OCI-LY1 (cell line): ENCODE measurements at regions not wholly inside any gene's neighbourhood (a gene's known extent, or its start where the extent isn't known, plus 50 kb on each side); places are given as distances from the start of the nearest gene placed in this dataset.

ENCODE experiments used
- H2AFZ ChIP-seq: fragments of 200-600 bp; sonication (generic), shearing (Covaris generic); 2 replicates; pipeline ENCODE4 v1.6.0; 2014; ENCODE audit warnings: antibody characterized with exemption, mild to moderate bottlenecking, low read length
- H3F3A ChIP-seq: fragments of 200-600 bp; sonication (generic), shearing (Covaris generic); 2 replicates; pipeline ENCODE4 v1.6.0; 2014; ENCODE audit warnings: mild to moderate bottlenecking, antibody characterized with exemption, low read length, moderate library complexity; ENCODE audit not compliant: insufficient read depth
- H3K27ac ChIP-seq: fragments of 200-600 bp; sonication (generic); 2 replicates; pipeline ENCODE4 v1.5.1; 2014; ENCODE audit warnings: low read length, mixed run types, mild to moderate bottlenecking, low read depth; ENCODE audit not compliant: poor library complexity, severe bottlenecking
- H3K27me3 ChIP-seq: fragments of 200-600 bp; sonication (generic); 2 replicates; pipeline ENCODE4 v1.6.0; 2014; ENCODE audit warnings: antibody characterized with exemption, mild to moderate bottlenecking, low read length, moderate library complexity; ENCODE audit not compliant: insufficient read depth
- H3K36me3 ChIP-seq: fragments of 200-600 bp; sonication (generic); 2 replicates; pipeline ENCODE4 v1.6.1; 2014; ENCODE audit warnings: mild to moderate bottlenecking, antibody characterized with exemption, low read length, moderate library complexity, mixed read lengths; ENCODE audit not compliant: insufficient read depth
- H3K4me1 ChIP-seq: fragments of 200-600 bp; sonication (generic); 2 replicates; pipeline ENCODE4 v1.5.1; 2014; ENCODE audit warnings: mild to moderate bottlenecking, low read length, moderate library complexity; ENCODE audit not compliant: insufficient read depth, severe bottlenecking
- H3K4me2 ChIP-seq: fragments of 200-600 bp; sonication (generic), shearing (Covaris generic); 2 replicates; pipeline ENCODE4 v1.6.1; 2014; ENCODE audit warnings: low read length
- H3K4me3 ChIP-seq: fragments of 200-600 bp; sonication (generic); 2 replicates; pipeline ENCODE4 v1.5.1; 2014; ENCODE audit warnings: low read length, low read depth, mild to moderate bottlenecking, mixed read lengths; ENCODE audit not compliant: poor library complexity, severe bottlenecking
- H3K79me2 ChIP-seq: fragments of 200-600 bp; shearing (Covaris generic); 2 replicates; pipeline ENCODE4 v1.6.1; 2016; ENCODE audit warnings: mixed run types, low read length, mixed read lengths; ENCODE audit not compliant: insufficient read depth
- H3K9ac ChIP-seq: fragments of 200-600 bp; sonication (generic), shearing (Covaris generic); 2 replicates; pipeline ENCODE4 v1.6.1; 2014; ENCODE audit warnings: mild to moderate bottlenecking, low read length, mixed read lengths
- H3K9me2 ChIP-seq: fragments of 200-600 bp; sonication (generic), shearing (Covaris generic); 2 replicates; pipeline ENCODE4 v1.6.1; 2014; ENCODE audit warnings: low read depth, mild to moderate bottlenecking, low read length, mixed read lengths
- H3K9me3 ChIP-seq: fragments of 200-600 bp; shearing (Covaris generic); 2 replicates; pipeline ENCODE4 v1.6.1; 2014; ENCODE audit warnings: low read length, mixed read lengths
- H4K20me1 ChIP-seq: fragments of 200-600 bp; sonication (generic), shearing (Covaris generic); 2 replicates; pipeline ENCODE4 v1.6.0; 2016; ENCODE audit warnings: mild to moderate bottlenecking, low read length; ENCODE audit not compliant: insufficient read depth
- CTCF ChIP-seq: fragments of 200-600 bp; sonication (generic), shearing (Covaris generic); IDR thresholded peaks from 2 replicates; pipeline ENCODE4 v1.5.1; 2017; ENCODE audit warnings: mild to moderate bottlenecking, antibody characterized with exemption, low read length, moderate library complexity, mixed read lengths
- EZH2 ChIP-seq: fragments of 200-600 bp; sonication (generic), shearing (Covaris generic); IDR thresholded peaks from 2 replicates; pipeline ENCODE4 v1.8.0; 2017; ENCODE audit warnings: borderline replicate concordance, mixed run types, mild to moderate bottlenecking, antibody characterized with exemption, low read length, moderate library complexity, mixed read lengths

GRCh38 chr11:119533921-119534736, 111.2 kb upstream of the THY1 start:
- H3K4me1 ChIP-seq, result no peaks in the 10 kb centered on the region
- no peak overlapping the region for H3K4me3 ChIP-seq
- no peak overlapping the region for H3K4me2 ChIP-seq
- H3K9me2 ChIP-seq, result no peaks in the 10 kb centered on the region
- no peak for TF ChIP-seq EZH2
- TF ChIP-seq CTCF, result peak; percentile 84
- no peaks in the 10 kb centered on the region for H3K79me2 ChIP-seq
- no peaks in the 10 kb centered on the region for H3F3A ChIP-seq
- H4K20me1 ChIP-seq, result no peaks in the 10 kb centered on the region
- no peak overlapping the region for H3K9ac ChIP-seq
- no peak overlapping the region for H2AFZ ChIP-seq
- no peaks in the 10 kb centered on the region for H3K9me3 ChIP-seq
- no peaks in the 10 kb centered on the region for H3K27me3 ChIP-seq
- no peak overlapping the region for H3K27ac ChIP-seq
- H3K36me3 ChIP-seq, result no peaks in the 10 kb centered on the region

- H3K9me2 ChIP-seq, result no peaks in the 10 kb centered on the region
- no peak overlapping the region for H2AFZ ChIP-seq
- no peaks in the 10 kb centered on the region for H3K4me1 ChIP-seq
- H3F3A ChIP-seq, result no peaks in the 10 kb centered on the region
- H3K9me3 ChIP-seq, result no peaks in the 10 kb centered on the region
- no peaks in the 10 kb centered on the region for H3K36me3 ChIP-seq
- no peak overlapping the region for H3K9ac ChIP-seq
- no peak overlapping the region for H3K4me3 ChIP-seq
- H3K4me2 ChIP-seq, result no peak overlapping the region
- no peaks in the 10 kb centered on the region for H3K27me3 ChIP-seq
- no peak overlapping the region for H3K27ac ChIP-seq
- no peaks in the 10 kb centered on the region for H4K20me1 ChIP-seq
- no peaks in the 10 kb centered on the region for H3K79me2 ChIP-seq
- TF ChIP-seq CTCF (no peak), EZH2 (no peak)
Measured at GRCh38 chr11:119533462-119533861, 110.5 kb upstream of the THY1 start.

- H3K4me1 ChIP-seq, result no peaks in the 10 kb centered on the region
- H3K27me3 ChIP-seq, result no peaks in the 10 kb centered on the region
- H3K9me3 ChIP-seq, result no peaks in the 10 kb centered on the region
- H3K36me3 ChIP-seq, result no peaks in the 10 kb centered on the region
- no peak overlapping the region for H2AFZ ChIP-seq
- H3K4me3 ChIP-seq, result no peak overlapping the region
- no peaks in the 10 kb centered on the region for H3F3A ChIP-seq
- H3K79me2 ChIP-seq, result no peaks in the 10 kb centered on the region
- H3K27ac ChIP-seq, result no peak overlapping the region
- no peak overlapping the region for H3K9ac ChIP-seq
- no peak overlapping the region for H3K4me2 ChIP-seq
- no peak for TF ChIP-seq CTCF
- TF ChIP-seq EZH2, result no peak
- no peaks in the 10 kb centered on the region for H3K9me2 ChIP-seq
- H4K20me1 ChIP-seq, result no peaks in the 10 kb centered on the region
Measured at GRCh38 chr11:119532551-119532950, 109.6 kb upstream of the THY1 start.
